GM19023 (cell line): ENCODE measurements at regions not wholly inside any gene's neighbourhood (a gene's known extent, or its start where the extent isn't known, plus 50 kb on each side); places are given as distances from the start of the nearest gene placed in this dataset.

Source experiments
- ATAC-seq: cut with Tn5 transposase; IDR thresholded peaks from one replicate; pipeline ENCODE4 v1.9.1; 2021; ENCODE audit warnings: mild to moderate bottlenecking, moderate library complexity; ENCODE audit not compliant: unreplicated experiment

GRCh38 chr1:47696737-47697441, 259.0 kb downstream of the FOXD2 start:
- no peak for ATAC-seq

DNA sequence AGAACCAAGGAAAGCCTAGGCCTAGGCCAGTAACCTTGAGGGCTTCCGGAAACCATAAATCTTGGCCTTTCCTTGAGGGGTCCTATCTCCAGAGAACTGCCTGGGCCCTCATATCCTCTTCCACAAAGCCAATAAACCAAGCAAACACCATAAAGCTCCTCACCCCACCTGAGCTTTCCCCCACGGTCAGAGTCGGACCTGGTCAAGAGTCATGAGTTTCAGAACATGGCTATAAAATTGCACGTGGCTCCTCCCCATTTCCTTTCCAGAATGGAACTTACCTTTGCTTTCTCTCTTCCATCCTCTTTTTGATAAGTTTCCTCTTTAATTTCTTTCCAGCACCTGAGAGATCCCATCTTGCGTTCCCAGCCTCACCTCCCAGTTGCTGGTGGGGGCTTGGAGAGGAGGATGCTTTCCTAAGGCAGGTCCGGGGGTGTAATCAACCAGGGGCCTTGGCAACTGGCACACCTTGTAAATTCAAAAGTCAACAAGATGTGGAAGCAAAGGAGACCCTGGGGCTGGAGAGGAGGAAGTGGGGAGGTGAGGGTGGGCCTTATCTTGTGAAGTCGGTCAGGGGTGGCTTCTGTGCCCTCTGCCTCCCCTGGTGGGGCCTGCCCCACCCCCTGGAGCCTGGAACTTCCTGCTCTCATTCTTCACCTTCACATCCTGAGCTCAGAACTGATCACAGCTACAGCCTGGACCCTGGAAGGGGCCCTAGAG, 259.9 kb downstream of the FOXD2 start:
- ATAC-seq = no peak

DNA sequence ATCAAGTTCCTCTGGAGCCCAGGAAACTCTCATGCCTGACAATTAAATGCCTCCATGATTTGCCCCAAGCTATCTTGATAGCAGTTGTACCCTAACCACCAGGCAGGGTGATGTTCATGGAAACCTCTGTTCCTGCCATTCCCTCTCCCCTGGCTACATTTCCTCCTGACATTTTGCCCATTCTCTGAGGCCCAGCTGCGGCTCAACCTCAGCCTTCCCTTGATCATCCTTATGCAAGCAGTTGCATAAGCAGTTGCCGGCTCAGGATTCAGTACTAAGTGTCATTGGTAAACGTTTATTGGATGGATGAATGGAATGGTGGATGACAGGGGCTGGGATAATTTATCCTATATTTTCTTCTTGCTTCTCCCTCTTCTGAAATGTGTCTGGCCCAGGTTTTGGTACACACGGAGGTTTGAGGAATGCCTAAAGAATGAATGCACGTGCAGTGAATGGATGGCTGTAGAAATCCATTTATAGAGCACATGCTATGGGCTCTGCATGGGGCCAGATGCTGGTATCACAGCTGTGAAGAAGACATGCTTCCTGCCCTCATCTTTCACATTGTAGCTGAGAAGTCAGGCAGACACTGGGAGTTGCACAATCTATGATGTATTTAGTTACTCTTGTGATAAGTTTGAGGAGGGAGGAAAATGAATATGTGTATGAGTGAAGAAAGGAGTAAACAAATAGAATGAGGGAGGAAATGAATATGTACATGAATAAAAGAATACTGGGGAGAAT, 261.8 kb downstream of the FOXD2 start:
- no peak for ATAC-seq

- no peak for ATAC-seq
Measured at GRCh38 chr1:47701283-47701682, 263.4 kb downstream of the FOXD2 start.

GRCh38 chr1:47701741-47702515, 264.1 kb downstream of the FOXD2 start:
- no peak for ATAC-seq

- ATAC-seq = no peak
Measured at GRCh38 chr1:47703156-47703825, 265.4 kb downstream of the FOXD2 start.

DNA sequence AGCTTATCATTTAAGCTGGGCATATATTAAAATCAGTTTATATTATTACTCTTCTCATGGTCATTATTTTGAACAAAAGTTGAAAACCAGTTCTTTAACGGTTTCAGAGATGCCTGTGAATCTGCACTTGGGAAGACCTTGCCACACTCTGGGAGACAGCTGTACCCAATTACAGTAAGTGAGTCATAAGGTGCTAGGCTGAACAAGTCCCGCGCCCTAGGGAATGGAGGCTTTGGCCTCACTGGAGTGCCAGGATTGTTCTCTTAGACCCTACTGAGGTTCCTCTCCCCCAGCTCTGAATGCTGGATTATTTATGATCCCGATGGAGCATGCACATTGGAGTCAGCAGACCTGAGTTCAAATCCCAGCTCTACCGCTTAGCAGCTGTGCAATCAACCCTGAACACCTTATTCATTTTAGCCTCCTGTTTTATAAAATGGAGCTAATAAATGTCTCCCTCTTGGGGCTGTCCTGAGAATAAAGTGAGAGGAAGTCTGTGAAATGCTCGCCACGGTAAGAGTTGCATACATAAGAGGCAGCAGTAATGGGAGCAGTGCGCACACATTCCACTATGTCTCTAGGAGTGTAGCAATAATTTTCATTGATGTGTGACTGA, 266.2 kb downstream of the FOXD2 start:
- ATAC-seq = no peak

DNA sequence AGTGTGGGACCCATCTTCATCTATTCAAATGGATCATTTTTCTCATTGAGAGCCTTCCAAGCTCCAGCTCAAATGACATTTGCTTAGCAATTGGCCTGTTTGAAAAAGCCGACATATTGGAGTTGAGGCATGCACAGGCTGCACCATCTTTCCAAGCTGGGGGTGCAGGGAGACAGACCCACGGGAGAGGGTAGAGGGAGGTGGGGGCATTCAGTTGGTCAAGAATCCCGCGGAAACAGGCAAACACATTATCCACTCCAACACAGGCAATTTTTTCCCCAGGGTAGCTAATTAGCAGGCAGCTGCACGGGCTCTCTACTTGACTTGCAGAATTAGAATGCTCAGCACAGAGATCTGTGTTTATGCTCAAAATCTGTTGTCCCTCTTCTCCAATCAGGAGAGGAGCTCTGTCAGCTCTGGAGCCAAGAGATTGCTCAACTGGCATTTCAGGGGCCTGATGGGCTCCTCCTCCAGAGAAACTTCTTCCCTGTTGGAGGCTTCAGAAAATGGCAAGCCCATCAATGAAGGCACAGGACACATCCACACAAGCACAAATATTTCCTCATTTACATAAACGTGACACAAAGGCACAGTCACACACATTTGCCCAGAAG, 267.8 kb downstream of the FOXD2 start:
- no peak for ATAC-seq

DNA sequence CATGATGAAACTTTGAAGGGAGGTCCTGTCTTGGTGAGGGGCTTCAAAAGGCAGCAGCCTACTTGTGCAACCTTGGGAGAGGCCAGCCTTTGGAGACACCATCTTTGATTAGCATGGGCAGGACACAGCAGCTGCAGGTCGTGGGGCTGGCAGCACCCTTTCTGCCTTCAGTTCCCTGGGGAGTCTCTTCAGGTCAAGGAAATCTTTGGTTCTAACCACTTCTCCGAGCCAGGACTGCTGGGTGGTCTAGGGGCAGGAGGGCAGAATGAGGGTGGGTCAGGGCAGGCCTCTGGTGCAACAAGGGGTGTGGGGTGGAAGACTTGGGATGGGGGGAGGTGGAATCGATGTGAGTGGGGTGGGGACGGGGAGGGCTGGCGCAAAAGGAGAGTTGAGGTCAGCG, 269.7 kb downstream of the FOXD2 start:
- ATAC-seq = no peak

DNA sequence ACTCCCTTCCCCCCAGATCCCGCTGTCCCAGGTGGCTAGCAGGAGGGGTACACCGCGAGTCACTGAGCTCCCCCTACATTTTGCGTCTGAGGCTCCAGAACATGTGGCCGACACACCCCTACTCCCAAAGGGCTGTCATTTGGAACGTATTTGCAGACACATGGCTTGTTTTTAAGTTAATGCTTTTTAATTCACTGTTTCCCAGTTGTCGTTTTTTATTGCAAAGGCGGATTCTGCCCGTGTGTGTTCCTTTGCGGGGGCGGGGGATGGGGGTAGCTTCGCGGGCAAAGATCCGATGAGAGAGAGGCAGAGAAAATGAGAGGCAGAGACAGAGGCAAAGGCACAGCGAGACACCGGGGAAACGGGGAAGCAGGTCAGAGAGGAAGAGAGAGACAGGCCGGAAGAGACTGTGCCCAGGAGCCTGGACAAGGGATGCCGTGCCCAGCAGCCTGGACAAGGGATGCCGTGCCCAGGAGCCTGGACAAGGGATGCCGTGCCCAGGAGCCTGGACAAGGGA, 270.2 kb downstream of the FOXD2 start:
- no peak for ATAC-seq

- no peak for ATAC-seq
Measured at GRCh38 chr1:47708658-47709018, 270.8 kb downstream of the FOXD2 start.

DNA sequence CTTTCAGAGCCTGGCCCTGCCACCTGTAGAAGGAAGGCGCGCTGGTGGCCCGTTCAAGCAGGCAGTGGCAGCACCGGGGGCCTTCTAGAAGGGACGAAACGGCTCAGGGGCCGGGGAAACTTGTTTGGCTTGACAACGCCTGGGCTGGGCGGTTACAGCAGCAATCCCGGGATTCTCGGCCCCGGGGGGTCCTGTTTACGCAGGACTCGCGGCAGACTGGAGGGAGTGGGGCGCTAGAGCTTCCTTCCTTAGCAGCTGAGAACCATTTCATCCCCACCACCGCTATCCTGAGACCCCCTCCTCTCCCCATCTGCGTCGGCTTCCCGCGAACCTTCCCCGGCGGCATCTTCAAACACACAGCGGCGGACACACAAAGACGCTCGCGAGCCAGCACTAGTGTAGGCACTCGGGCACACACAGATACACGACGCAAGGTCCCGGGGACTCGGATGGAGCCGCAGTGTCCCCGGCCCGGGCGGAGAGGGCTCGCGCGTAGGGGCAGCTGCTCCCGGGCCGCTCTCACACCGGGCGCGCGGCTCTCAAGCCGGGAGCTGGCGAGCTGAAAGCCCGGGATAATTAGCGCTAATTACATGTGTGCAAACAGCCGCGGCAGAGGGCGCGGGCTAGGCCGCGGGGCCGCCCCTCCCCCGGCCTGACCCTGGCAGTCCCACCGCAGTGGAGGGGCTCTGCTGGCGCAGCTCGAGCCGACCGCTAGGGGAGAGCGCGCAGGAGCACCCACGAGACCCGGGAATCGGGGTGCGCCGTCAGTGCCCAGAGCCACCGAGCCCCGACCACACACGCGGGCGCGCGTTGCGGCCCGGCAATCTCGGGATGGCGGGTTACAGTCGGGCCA, 271.4 kb downstream of the FOXD2 start:
- no peak for ATAC-seq

- no peak for ATAC-seq
Measured at GRCh38 chr1:47709872-47710231, 272.0 kb downstream of the FOXD2 start.

DNA sequence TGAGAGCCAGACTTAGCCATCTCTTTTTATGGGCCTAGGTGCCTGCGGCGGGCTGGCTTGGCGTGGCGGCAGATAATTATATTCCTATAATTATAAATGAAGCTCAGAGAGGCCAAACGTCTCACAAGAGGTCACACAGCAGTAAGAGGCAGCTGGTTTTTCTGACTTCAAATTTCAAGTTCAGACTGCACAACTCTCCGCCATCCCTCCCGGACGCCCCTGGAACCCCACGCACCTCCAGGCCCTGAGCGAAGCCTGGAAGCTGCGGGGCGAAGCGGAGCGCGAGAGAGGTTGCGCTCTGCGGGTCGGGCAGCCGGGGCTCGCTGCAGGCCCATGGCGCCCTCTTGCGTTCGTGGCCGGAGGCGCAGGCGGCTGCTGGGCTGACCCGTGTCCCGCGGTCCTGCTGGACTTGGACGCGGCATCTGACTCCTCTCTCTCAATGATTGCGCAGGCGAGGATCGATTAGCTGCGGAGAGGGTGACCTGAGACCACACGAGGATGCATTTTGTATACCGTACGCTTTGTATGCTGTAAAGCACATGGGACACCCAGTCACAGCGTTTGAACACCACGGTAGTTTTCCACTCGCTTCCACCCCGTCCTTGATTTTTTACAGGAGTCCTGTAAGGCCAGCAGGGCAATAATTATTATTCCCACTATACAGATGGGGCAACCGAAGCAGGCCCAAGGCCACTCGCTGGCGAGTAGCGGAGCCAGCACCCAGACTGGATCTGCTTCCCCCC, 272.7 kb downstream of the FOXD2 start:
- peak; percentile 59 for ATAC-seq
